Ishikawa (cell line): ENCODE measurements at regions not wholly inside any gene's neighbourhood (a gene's known extent, or its start where the extent isn't known, plus 50 kb on each side); places are given as distances from the start of the nearest gene placed in this dataset.
A peak's percentile ranks its signal among the peaks of the same experiment; 100 is the strongest.

ENCODE experiments used
- CEBPB ChIP-seq: IDR thresholded peaks from 2 replicates; pipeline ENCODE4 v1.6.1; 2012
- CREB1 ChIP-seq: IDR thresholded peaks from 2 replicates; pipeline ENCODE4 v1.6.1; 2012; ENCODE audit warnings: low read depth
- EGR1 ChIP-seq: IDR thresholded peaks from 2 replicates; pipeline ENCODE4 v1.6.1; 2012
- EP300 ChIP-seq: IDR thresholded peaks from 2 replicates; pipeline ENCODE4 v1.6.1; 2012; ENCODE audit warnings: borderline replicate concordance
- FOXM1 ChIP-seq: IDR thresholded peaks from 2 replicates; pipeline ENCODE4 v1.6.1; 2012; ENCODE audit warnings: low read depth, borderline replicate concordance
- NFIC ChIP-seq: IDR thresholded peaks from 2 replicates; pipeline ENCODE4 v1.6.1; 2012
- RAD21 ChIP-seq: IDR thresholded peaks from 2 replicates; pipeline ENCODE4 v1.6.1; 2012; ENCODE audit warnings: low read depth
- TAF1 ChIP-seq: IDR thresholded peaks from 2 replicates; pipeline ENCODE4 v1.6.1; 2012; ENCODE audit warnings: low read depth, mild to moderate bottlenecking
- TCF12 ChIP-seq: IDR thresholded peaks from 2 replicates; pipeline ENCODE4 v1.6.1; 2012; ENCODE audit warnings: low read depth
- TEAD4 ChIP-seq: IDR thresholded peaks from 2 replicates; pipeline ENCODE4 v1.6.1; 2012
- YY1 ChIP-seq: IDR thresholded peaks from 2 replicates; pipeline ENCODE4 v1.6.1; 2012; ENCODE audit warnings: low read depth
- ZBTB7A ChIP-seq: IDR thresholded peaks from 2 replicates; pipeline ENCODE4 v1.6.1; 2012; ENCODE audit warnings: low read depth
- TF ChIP-seq, protein P1 (sequence below): IDR thresholded peaks from 2 replicates; pipeline ENCODE4 v1.6.1; 2012
- TF ChIP-seq, protein P2 (sequence below): IDR thresholded peaks from 2 replicates; pipeline ENCODE4 v1.6.1; 2012; ENCODE audit warnings: low read depth, mild to moderate bottlenecking
- TF ChIP-seq, protein P3 (sequence below): IDR thresholded peaks from 2 replicates; pipeline ENCODE4 v1.6.1; 2012

DNA sequence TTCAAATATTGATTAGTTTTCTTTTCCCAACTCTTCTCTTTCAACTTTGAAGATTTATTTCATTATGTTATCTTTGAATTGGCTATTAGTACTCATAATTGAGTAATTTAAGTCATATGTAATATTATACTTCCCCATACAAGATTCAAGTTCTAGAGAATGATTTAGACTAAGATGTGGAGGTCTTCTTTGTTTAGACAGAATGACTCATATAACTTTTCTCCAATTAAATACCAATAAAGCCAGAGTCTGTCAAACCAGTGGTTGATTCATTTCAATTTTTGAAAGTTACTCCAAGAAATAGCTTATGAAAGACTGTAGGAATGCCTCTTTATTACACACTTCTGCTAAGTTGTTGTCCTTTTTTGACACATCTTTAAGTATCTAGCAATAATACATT is 115.8 kb upstream of the SLC35F3 start:
- TF ChIP-seq, protein P1, sequence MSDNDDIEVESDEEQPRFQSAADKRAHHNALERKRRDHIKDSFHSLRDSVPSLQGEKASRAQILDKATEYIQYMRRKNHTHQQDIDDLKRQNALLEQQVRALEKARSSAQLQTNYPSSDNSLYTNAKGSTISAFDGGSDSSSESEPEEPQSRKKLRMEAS: no peak
- TF ChIP-seq CREB1 (no peak), ZBTB7A (no peak), NFIC (no peak), TEAD4 (no peak), TCF12 (no peak), EP300 (no peak), EGR1 (no peak), YY1 (no peak), FOXM1 (no peak), TAF1 (no peak), CEBPB (no peak), RAD21 (no peak)
- TF ChIP-seq, protein P2, sequence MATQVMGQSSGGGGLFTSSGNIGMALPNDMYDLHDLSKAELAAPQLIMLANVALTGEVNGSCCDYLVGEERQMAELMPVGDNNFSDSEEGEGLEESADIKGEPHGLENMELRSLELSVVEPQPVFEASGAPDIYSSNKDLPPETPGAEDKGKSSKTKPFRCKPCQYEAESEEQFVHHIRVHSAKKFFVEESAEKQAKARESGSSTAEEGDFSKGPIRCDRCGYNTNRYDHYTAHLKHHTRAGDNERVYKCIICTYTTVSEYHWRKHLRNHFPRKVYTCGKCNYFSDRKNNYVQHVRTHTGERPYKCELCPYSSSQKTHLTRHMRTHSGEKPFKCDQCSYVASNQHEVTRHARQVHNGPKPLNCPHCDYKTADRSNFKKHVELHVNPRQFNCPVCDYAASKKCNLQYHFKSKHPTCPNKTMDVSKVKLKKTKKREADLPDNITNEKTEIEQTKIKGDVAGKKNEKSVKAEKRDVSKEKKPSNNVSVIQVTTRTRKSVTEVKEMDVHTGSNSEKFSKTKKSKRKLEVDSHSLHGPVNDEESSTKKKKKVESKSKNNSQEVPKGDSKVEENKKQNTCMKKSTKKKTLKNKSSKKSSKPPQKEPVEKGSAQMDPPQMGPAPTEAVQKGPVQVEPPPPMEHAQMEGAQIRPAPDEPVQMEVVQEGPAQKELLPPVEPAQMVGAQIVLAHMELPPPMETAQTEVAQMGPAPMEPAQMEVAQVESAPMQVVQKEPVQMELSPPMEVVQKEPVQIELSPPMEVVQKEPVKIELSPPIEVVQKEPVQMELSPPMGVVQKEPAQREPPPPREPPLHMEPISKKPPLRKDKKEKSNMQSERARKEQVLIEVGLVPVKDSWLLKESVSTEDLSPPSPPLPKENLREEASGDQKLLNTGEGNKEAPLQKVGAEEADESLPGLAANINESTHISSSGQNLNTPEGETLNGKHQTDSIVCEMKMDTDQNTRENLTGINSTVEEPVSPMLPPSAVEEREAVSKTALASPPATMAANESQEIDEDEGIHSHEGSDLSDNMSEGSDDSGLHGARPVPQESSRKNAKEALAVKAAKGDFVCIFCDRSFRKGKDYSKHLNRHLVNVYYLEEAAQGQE: no peak
- TF ChIP-seq, protein P3, sequence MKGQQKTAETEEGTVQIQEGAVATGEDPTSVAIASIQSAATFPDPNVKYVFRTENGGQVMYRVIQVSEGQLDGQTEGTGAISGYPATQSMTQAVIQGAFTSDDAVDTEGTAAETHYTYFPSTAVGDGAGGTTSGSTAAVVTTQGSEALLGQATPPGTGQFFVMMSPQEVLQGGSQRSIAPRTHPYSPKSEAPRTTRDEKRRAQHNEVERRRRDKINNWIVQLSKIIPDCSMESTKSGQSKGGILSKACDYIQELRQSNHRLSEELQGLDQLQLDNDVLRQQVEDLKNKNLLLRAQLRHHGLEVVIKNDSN: no peak

DNA sequence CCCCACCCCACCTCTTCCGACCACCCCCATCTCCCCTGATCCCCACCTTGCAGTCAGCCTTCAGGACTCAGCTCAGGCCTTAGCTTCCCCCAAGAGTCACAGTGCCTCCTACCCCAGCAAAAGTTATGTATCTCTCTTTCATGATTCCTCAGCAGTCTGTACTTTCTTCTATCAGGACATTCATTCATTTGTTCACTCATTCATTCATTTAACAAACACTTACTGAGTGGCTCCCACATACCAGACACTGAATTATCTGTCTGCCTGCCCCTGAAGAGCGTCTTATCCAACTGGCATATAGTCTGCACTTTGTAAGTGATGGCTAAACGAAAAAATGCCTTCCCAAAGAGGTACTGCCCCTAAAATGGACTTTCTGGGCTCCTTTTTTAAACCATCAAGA is 114.4 kb upstream of the SLC35F3 start:
- TF ChIP-seq, protein P3: no peak
- TF ChIP-seq FOXM1 (no peak), TAF1 (no peak), NFIC (no peak), ZBTB7A (no peak), CREB1 (no peak), CEBPB (no peak), YY1 (no peak), EP300 (no peak), TCF12 (no peak), EGR1 (no peak), TEAD4 (no peak), RAD21 (no peak)
- TF ChIP-seq, protein P2: no peak
- TF ChIP-seq, protein P1: no peak

DNA sequence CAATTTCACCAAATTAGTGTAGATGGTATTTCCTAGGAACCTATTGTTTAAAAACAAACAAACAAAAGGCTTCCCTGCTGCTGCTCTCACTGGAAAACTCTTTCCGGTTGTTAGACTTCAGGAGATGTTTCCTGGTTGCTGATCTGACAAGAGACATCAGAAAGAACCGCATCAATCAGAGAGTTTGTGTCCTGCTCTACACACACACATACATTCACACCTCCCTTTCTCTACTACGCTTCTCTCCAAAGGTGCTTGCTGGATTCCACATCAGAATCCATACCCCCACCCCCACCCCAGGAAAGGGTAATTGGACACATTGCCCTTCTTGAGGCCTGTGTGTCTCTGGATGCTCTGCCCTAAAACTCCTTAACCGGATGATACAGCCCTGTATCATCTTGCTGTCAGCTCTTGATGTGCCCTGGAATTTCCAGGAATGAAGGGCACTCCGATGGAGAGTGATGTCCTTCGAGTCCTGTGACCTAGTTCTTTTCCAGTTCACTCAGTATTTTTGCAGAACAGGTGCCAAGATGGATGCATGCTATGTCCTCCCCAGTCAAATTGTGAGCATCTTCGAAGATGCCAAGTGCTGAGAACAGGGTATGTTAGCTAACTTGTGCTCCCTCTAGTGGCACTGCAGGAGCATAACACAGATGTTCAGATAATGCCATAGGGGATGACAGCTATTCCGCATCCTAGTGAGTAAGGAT is 113.7 kb upstream of the SLC35F3 start:
- TF ChIP-seq TCF12 (no peak), RAD21 (peak; percentile 82)

DNA sequence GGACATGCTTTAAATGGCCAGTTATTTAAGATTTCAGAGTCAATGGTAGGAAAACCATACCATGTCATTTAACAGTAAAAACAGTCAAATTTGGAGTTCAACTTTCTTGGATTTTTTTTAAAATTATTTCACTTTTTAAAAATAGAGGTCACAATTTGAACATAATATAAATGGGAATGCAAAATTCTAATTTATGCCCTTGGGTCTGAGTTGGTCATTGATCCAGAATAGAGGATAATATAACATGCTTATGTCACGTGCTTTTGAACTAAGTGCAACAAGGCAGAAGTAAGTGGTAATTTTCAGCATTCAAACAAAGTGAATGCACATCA is 113.1 kb upstream of the SLC35F3 start:
- TF ChIP-seq, protein P2: no peak
- no peak for TF ChIP-seq EP300
- TF ChIP-seq TCF12: no peak
- TF ChIP-seq CREB1: no peak
- TF ChIP-seq NFIC: no peak
- TF ChIP-seq TAF1: no peak
- TF ChIP-seq CEBPB: no peak
- no peak for TF ChIP-seq ZBTB7A
- no peak for TF ChIP-seq FOXM1
- no peak for TF ChIP-seq EGR1
- TF ChIP-seq, protein P3: no peak
- TF ChIP-seq, protein P1: no peak
- no peak for TF ChIP-seq YY1
